Activated CD8-positive, alpha-beta T cell treated with anti-CD3 and anti-CD28 coated beads for 36 hours (primary cell): ENCODE measurements at regions not wholly inside any gene's neighbourhood (a gene's known extent, or its start where the extent isn't known, plus 50 kb on each side); places are given as distances from the start of the nearest gene placed in this dataset.

Experiments
- ATAC-seq: fragments of 200-7000 bp; cut with Tn5 transposase; one replicate; pipeline ENCODE4 v1.10.0; 2021; ENCODE audit warnings: mild to moderate bottlenecking, moderate library complexity
- CTCF ChIA-PET: fragments of 350-600 bp; sonication (Branson Sonifier 250); formaldehyde crosslinking; loops from one replicate; lab custom pipeline; 2021; ENCODE audit warnings: antibody characterized with exemption; lab: Charles Lee
- POLR2A ChIA-PET: fragments of 350-600 bp; sonication (Branson Sonifier 250); formaldehyde crosslinking; loops from one replicate; lab custom pipeline; 2021; ENCODE audit warnings: antibody characterized with exemption; lab: Charles Lee
- DNase-seq: peaks from one replicate; pipeline ENCODE4 v3.0.0-alpha.2; 2020
- H3K27ac Mint-ChIP-seq: one replicate; pipeline ENCODE4 v1.8.0; 2021; ENCODE audit warnings: mild to moderate bottlenecking, mixed read lengths
- H3K27me3 Mint-ChIP-seq: one replicate; pipeline ENCODE4 v1.8.0; 2021; ENCODE audit warnings: mixed read lengths
- H3K36me3 Mint-ChIP-seq: one replicate; pipeline ENCODE4 v1.8.0; 2021; ENCODE audit warnings: low read depth, mixed read lengths
- H3K4me1 Mint-ChIP-seq: one replicate; pipeline ENCODE4 v1.8.0; 2021; ENCODE audit warnings: low read depth, mixed read lengths
- H3K4me3 Mint-ChIP-seq: one replicate; pipeline ENCODE4 v1.8.0; 2021; ENCODE audit warnings: mild to moderate bottlenecking, moderate library complexity, mixed read lengths
- H3K9me3 Mint-ChIP-seq: one replicate; pipeline ENCODE4 v1.8.0; 2021; ENCODE audit warnings: mixed read lengths
- intact Hi-C: fragments of 100-400 bp; cut with micrococcal nuclease; formaldehyde crosslinking; loops from one replicate; pipeline ENCODE4 v1.10.0; 2022
- TF ChIP-seq, protein P1 (sequence below): fragments of 200-600 bp; IDR thresholded peaks from one replicate; pipeline ENCODE4 v1.8.0; 2022; ENCODE audit warnings: antibody characterized with exemption, mild to moderate bottlenecking

DNA sequence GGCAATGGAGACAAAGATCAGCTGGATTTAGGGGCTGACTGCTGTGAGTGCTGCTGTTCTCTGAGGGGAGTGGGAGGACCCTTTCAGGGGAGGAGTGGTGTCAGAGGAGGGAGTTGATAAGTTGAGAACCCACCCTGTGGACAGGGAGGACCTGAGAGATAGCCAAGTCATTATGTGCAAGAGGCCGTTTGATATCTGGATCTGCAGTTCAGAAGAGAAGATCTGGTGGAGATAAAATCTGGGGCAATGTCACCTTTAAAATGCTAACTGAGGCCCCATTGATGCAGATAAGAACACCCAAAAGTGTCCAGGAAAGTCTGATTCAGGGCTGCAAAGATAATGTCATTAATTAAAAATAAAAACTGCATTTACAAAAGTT lies 256.1 kb upstream of the HES1 start:
- peaks cover 3% of the 10 kb centered on the region for H3K27me3 Mint-ChIP-seq
- no peaks in the 10 kb centered on the region for H3K9me3 Mint-ChIP-seq
- H3K36me3 Mint-ChIP-seq = no peaks in the 10 kb centered on the region
- TF ChIP-seq, protein P1, sequence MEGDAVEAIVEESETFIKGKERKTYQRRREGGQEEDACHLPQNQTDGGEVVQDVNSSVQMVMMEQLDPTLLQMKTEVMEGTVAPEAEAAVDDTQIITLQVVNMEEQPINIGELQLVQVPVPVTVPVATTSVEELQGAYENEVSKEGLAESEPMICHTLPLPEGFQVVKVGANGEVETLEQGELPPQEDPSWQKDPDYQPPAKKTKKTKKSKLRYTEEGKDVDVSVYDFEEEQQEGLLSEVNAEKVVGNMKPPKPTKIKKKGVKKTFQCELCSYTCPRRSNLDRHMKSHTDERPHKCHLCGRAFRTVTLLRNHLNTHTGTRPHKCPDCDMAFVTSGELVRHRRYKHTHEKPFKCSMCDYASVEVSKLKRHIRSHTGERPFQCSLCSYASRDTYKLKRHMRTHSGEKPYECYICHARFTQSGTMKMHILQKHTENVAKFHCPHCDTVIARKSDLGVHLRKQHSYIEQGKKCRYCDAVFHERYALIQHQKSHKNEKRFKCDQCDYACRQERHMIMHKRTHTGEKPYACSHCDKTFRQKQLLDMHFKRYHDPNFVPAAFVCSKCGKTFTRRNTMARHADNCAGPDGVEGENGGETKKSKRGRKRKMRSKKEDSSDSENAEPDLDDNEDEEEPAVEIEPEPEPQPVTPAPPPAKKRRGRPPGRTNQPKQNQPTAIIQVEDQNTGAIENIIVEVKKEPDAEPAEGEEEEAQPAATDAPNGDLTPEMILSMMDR = no peak
- POLR2A ChIA-PET = interaction anchor here (0.6 kb wide), 1 partner anchor 202 kb away, joined by 3 read pairs; no protein-coding TSS in a partner anchor
- DNase-seq (no peak), ATAC-seq (no peak)
- no peak overlapping the region for H3K27ac Mint-ChIP-seq
- H3K4me1 Mint-ChIP-seq = no peaks in the 10 kb centered on the region
- intact Hi-C loops = loop anchor here (5.0 to 10.0 kb wide), 2 partner anchors 63 to 255 kb away; partner anchors contain the start of gene HES1
- CTCF ChIA-PET = no interaction called here
- H3K4me3 Mint-ChIP-seq = no peak overlapping the region

DNA sequence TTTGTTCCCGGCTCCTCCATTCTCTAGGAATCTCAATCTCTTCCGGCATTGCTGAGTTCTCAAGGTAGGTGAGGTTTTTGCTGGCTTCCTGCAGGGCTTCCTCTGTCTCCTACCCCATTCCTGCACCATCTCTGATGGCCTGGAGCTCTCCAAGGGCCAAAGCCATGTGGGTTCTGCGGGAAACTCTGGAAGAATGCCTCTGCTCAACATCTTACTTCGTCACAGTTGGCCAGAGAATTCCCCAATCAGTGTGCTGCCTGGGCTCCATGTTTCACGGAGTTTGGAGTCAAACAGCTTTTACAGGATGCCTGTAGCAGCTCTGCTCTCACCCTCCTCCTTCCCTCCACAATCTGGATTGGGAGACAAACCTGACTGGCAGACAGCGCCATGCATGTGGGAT lies 253.9 kb upstream of the HES1 start:
- Mint-ChIP-seq H3K27me3 (no peaks in the 10 kb centered on the region), H3K4me3 (no peak overlapping the region), H3K9me3 (no peaks in the 10 kb centered on the region), H3K4me1 (no peaks in the 10 kb centered on the region), H3K36me3 (no peaks in the 10 kb centered on the region), H3K27ac (no peak overlapping the region)
- TF ChIP-seq, protein P1 = no peak
- DNase-seq (no peak), ATAC-seq (no peak)
- ChIA-PET POLR2A (no interaction called here), CTCF (no interaction called here)
- intact Hi-C loops = no loop called here

DNA sequence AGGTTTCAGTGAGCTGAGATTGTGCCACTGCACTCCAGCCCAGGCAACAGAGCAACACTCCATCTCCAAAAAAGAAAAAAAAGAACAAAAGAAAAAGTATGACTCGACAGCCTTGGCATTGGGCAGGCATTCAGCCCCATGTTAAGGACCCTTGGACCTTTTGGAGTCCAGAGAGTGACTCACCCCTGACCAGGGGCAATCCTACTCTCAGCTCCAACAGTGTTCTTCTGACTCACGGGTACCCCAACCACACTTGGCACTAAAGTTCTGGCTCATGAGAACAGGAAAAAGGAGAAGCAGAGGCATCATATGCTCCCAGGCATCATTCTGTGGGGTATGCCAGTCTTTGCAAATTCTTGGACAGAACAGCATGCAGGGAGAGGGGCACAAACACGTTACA lies 252.4 kb upstream of the HES1 start:
- ChIA-PET CTCF (no interaction called here), POLR2A (no interaction called here)
- intact Hi-C loops = no loop called here
- no peaks in the 10 kb centered on the region for H3K4me1 Mint-ChIP-seq
- TF ChIP-seq, protein P1 = no peak
- H3K36me3 Mint-ChIP-seq = no peaks in the 10 kb centered on the region
- H3K27me3 Mint-ChIP-seq = no peaks in the 10 kb centered on the region
- H3K4me3 Mint-ChIP-seq = no peak overlapping the region
- DNase-seq = no peak
- no peak overlapping the region for H3K27ac Mint-ChIP-seq
- ATAC-seq = no peak
- no peaks in the 10 kb centered on the region for H3K9me3 Mint-ChIP-seq

DNA sequence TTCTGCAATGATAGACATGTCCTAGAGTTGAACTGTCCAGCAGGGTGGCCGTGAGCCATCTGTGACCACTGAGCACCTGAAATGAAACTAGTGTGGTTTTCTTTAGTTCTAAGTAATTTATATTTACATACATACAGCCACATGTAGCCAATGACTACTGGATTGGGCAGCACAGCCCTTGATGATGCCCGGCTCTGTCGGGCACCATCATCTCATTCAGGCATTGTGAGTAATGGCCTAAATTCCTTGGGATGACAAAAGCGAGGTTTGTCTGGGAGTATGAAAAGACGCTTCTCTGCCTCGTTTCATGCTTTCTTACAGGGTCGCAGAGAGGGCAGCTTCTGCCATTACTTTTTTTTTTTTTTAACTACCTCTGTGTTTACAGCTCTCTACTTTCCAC lies 251.9 kb upstream of the HES1 start:
- POLR2A ChIA-PET = no interaction called here
- no peaks in the 10 kb centered on the region for H3K4me1 Mint-ChIP-seq
- CTCF ChIA-PET = no interaction called here
- intact Hi-C loops = no loop called here
- H3K36me3 Mint-ChIP-seq = no peaks in the 10 kb centered on the region
- DNase-seq = no peak
- H3K27me3 Mint-ChIP-seq = no peaks in the 10 kb centered on the region
- no peaks in the 10 kb centered on the region for H3K9me3 Mint-ChIP-seq
- no peak for ATAC-seq
- H3K4me3 Mint-ChIP-seq = no peak overlapping the region
- TF ChIP-seq, protein P1 = no peak
- no peak overlapping the region for H3K27ac Mint-ChIP-seq

DNA sequence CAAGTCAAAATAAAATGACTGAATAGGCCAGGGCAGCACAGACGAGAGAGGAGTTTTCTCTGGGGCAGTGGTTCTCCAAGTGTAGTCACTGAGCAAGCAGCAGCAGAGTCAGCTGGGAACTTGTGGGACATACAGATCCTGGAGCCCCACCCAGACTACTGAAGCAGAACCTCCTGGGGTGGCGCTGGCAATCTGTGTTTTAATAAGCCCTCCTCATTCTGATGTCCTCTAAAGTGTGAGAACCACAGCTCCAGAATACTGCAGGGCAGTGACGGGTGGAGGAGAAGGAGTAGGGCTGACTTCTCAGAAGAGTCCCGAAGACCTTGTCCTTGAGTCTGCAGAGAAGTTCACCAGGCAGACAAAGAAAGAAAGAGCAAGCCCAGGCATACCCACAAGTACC lies 251.3 kb upstream of the HES1 start:
- no peaks in the 10 kb centered on the region for H3K9me3 Mint-ChIP-seq
- TF ChIP-seq, protein P1 = no peak
- CTCF ChIA-PET = no interaction called here
- H3K36me3 Mint-ChIP-seq = no peaks in the 10 kb centered on the region
- POLR2A ChIA-PET = no interaction called here
- intact Hi-C loops = no loop called here
- ATAC-seq (no peak), DNase-seq (no peak)
- no peak overlapping the region for H3K4me3 Mint-ChIP-seq
- H3K27me3 Mint-ChIP-seq = no peaks in the 10 kb centered on the region
- no peaks in the 10 kb centered on the region for H3K4me1 Mint-ChIP-seq
- no peak overlapping the region for H3K27ac Mint-ChIP-seq
